ENCODE measurements at regions not wholly inside any gene's neighbourhood (a gene's known extent, or its start where the extent isn't known, plus 50 kb on each side); places are given as distances from the start of the nearest gene placed in this dataset.
"Not testable (repeated sequence)": the region's sequence is repeated elsewhere in the genome, so short reads cannot be mapped to it uniquely, and the experiment has no call there.

DNA sequence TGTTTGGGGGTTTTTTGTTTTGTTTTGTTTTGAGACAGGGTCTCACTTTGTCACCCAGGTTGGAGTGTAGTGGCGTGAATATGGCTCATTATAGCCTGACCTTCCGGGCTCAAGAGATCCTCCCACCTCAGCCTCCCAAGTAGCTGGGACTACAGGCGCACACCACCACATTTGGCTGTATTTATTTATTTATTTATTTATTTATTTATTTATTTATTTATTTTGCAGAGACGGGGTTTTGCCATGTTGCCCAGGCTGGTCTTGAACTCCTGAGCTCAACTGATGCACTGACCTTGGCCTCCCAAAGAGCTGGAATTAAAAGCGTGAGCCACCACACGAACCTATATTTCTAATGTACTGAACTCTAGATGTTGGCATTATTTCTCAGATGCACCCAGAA is 105.2 kb upstream of the BEND4 start:
- TF ChIP-seq, protein P1, sequence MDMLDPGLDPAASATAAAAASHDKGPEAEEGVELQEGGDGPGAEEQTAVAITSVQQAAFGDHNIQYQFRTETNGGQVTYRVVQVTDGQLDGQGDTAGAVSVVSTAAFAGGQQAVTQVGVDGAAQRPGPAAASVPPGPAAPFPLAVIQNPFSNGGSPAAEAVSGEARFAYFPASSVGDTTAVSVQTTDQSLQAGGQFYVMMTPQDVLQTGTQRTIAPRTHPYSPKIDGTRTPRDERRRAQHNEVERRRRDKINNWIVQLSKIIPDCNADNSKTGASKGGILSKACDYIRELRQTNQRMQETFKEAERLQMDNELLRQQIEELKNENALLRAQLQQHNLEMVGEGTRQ (IDR thresholded peaks at IDR 0.05; ENCODE audit: low read depth, low read length): not testable (repeated sequence)
- TF ChIP-seq RAD21 (IDR thresholded peaks at IDR 0.05; ENCODE audit: low read length); POLR2A (IDR thresholded peaks at IDR 0.05; ENCODE audit: low read depth, low read length); SMC3 (IDR thresholded peaks at IDR 0.05; ENCODE audit: low read depth, low read length); RFX5 (IDR thresholded peaks at IDR 0.05; ENCODE audit: low read depth, low read length); BHLHE40 (IDR thresholded peaks at IDR 0.05; ENCODE audit: low read depth, low read length); RCOR1 (IDR thresholded peaks at IDR 0.05; ENCODE audit: insufficient replicate concordance, low read length): not testable (repeated sequence)
- TF ChIP-seq, protein P2, sequence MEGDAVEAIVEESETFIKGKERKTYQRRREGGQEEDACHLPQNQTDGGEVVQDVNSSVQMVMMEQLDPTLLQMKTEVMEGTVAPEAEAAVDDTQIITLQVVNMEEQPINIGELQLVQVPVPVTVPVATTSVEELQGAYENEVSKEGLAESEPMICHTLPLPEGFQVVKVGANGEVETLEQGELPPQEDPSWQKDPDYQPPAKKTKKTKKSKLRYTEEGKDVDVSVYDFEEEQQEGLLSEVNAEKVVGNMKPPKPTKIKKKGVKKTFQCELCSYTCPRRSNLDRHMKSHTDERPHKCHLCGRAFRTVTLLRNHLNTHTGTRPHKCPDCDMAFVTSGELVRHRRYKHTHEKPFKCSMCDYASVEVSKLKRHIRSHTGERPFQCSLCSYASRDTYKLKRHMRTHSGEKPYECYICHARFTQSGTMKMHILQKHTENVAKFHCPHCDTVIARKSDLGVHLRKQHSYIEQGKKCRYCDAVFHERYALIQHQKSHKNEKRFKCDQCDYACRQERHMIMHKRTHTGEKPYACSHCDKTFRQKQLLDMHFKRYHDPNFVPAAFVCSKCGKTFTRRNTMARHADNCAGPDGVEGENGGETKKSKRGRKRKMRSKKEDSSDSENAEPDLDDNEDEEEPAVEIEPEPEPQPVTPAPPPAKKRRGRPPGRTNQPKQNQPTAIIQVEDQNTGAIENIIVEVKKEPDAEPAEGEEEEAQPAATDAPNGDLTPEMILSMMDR (conservative IDR thresholded peaks at IDR 0.05; ENCODE audit: low read depth, low read length): not testable (repeated sequence)

Data from IMR-90 (cell line).